ENCODE measurements at regions not wholly inside any gene's neighbourhood (a gene's known extent, or its start where the extent isn't known, plus 50 kb on each side); places are given as distances from the start of the nearest gene placed in this dataset.

- TF ChIP-seq REST (IDR thresholded peaks at IDR 0.05; ENCODE audit: unreplicated experiment) (no peak), CTCF (conservative IDR thresholded peaks at IDR 0.05; ENCODE audit: low read depth in 2 of 2) (no peak), EZH2 (IDR thresholded peaks at IDR 0.05; ENCODE audit: low read depth, unreplicated experiment) (no peak)
These were observed 1193.0 kb downstream of the PCDH9 start for GRCh38 chr13:66037096-66037495.

All from GM23338 (cell line).